IMR-90 (cell line): ENCODE measurements at regions not wholly inside any gene's neighbourhood (a gene's known extent, or its start where the extent isn't known, plus 50 kb on each side); places are given as distances from the start of the nearest gene placed in this dataset.

ENCODE experiments used
- ATAC-seq: fragments of 200-7000 bp; cut with Tn5 transposase; 2 replicates; pipeline ENCODE4 v1.9.1; 2020; ENCODE audit warnings: low read depth, mild to moderate bottlenecking, moderate library complexity
- BruUV-seq: library from RNA; stranded (reverse); fragments of 400-500 nt; replicated peaks from 2 replicates; lab custom pipeline; 2021; lab: Mats Ljungman, UMichigan
- CTCF ChIA-PET: fragments of 300-600 bp; formaldehyde crosslinking; extraction: SDS; loops from one replicate; lab custom pipeline; 2021; ENCODE audit warnings: antibody characterized with exemption; lab: Yijun Ruan, JAX
- POLR2A ChIA-PET: fragments of 300-600 bp; sonication (Branson Sonifier 250); formaldehyde crosslinking; loops from one replicate; lab custom pipeline; 2022; ENCODE audit warnings: antibody characterized with exemption; ENCODE audit not compliant: unreplicated experiment; lab: Charles Lee
- DNase-seq: peaks from one replicate; pipeline ENCODE4 v3.0.0; 2013
- H2AFZ ChIP-seq: replicated peaks from 2 replicates; pipeline ENCODE3; 2013; ENCODE audit warnings: low read length, mild to moderate bottlenecking; ENCODE audit not compliant: poor library complexity
- H2AK5ac ChIP-seq: 2 replicates; pipeline ENCODE4 v1.6.1; 2013; ENCODE audit warnings: low read depth, low read length, inconsistent platforms
- H2AK9ac ChIP-seq: replicated peaks from 2 replicates; pipeline ENCODE3; 2013; ENCODE audit warnings: mild to moderate bottlenecking, low read depth, low read length, moderate library complexity; ENCODE audit not compliant: poor library complexity
- H2BK120ac ChIP-seq: 2 replicates; pipeline ENCODE4 v1.6.1; 2013; ENCODE audit warnings: low read depth, low read length, inconsistent platforms
- H2BK15ac ChIP-seq: 3 replicates; pipeline ENCODE4 v1.6.1; 2013; ENCODE audit warnings: low read depth, low read length, inconsistent platforms
- H2BK20ac ChIP-seq: 2 replicates; pipeline ENCODE4 v1.6.1; 2013; ENCODE audit warnings: low read depth, mild to moderate bottlenecking, inconsistent platforms, low read length, moderate library complexity
- H2BK5ac ChIP-seq: 2 replicates; pipeline ENCODE4 v1.6.1; 2013; ENCODE audit warnings: mild to moderate bottlenecking, low read depth, low read length, inconsistent platforms; ENCODE audit not compliant: poor library complexity, severe bottlenecking
- H3K14ac ChIP-seq: replicated peaks from 2 replicates; pipeline ENCODE4 v1.6.1; 2013; ENCODE audit warnings: low read depth, low read length, inconsistent platforms
- H3K18ac ChIP-seq: 2 replicates; pipeline ENCODE4 v1.6.1; 2013; ENCODE audit warnings: low read depth, low read length, control low read depth
- H3K23ac ChIP-seq: 2 replicates; pipeline ENCODE4 v1.6.1; 2013; ENCODE audit warnings: low read depth, low read length, inconsistent platforms
- H3K27ac ChIP-seq: 2 replicates; pipeline ENCODE4 v1.5.1; 2013; ENCODE audit warnings: mild to moderate bottlenecking, control low read depth, low read length; ENCODE audit not compliant: insufficient read depth
- H3K27me3 ChIP-seq: 2 replicates; pipeline ENCODE4 v1.6.1; 2013; ENCODE audit warnings: low read length; ENCODE audit not compliant: control insufficient read depth, insufficient read depth
- H3K36me3 ChIP-seq: 2 replicates; pipeline ENCODE4 v1.6.1; 2013; ENCODE audit warnings: low read length, mixed read lengths; ENCODE audit not compliant: control insufficient read depth, insufficient read depth
- H3K4ac ChIP-seq: 2 replicates; pipeline ENCODE4 v1.6.1; 2013; ENCODE audit warnings: low read depth, low read length, inconsistent platforms
- H3K4me1 ChIP-seq: 2 replicates; pipeline ENCODE4 v1.6.1; 2013; ENCODE audit warnings: low read length, mixed read lengths; ENCODE audit not compliant: control insufficient read depth, insufficient read depth
- H3K4me2 ChIP-seq: 2 replicates; pipeline ENCODE4 v1.6.1; 2013; ENCODE audit warnings: low read depth, mild to moderate bottlenecking, control low read depth, low read length, moderate library complexity
- H3K4me3 ChIP-seq: 2 replicates; pipeline ENCODE4 v1.5.1; 2013; ENCODE audit warnings: low read depth, mild to moderate bottlenecking, control low read depth, low read length, moderate library complexity; ENCODE audit not compliant: insufficient read depth
- H3K56ac ChIP-seq: 2 replicates; pipeline ENCODE4 v1.6.1; 2013; ENCODE audit warnings: low read length, inconsistent platforms; ENCODE audit not compliant: insufficient read depth; ENCODE audit errors: extremely low read depth
- H3K79me1 ChIP-seq, 2 experiments: 2 replicates each; pipeline ENCODE4 v1.6.1; 2013; ENCODE audit warnings: low read length in 2 of 2, inconsistent platforms in 1 of 2, low read depth in 1 of 2
- H3K9ac ChIP-seq: 2 replicates; pipeline ENCODE4 v1.6.1; 2013; ENCODE audit warnings: low read depth, low read length, control low read depth
- H3K9me1 ChIP-seq: 2 replicates; pipeline ENCODE4 v1.6.1; 2013; ENCODE audit warnings: low read length, inconsistent platforms; ENCODE audit not compliant: insufficient read depth
- H3K9me3 ChIP-seq: 2 replicates; pipeline ENCODE4 v1.6.1; 2013; ENCODE audit warnings: low read length; ENCODE audit not compliant: control insufficient read depth, insufficient read depth
- H4K20me1 ChIP-seq: 2 replicates; pipeline ENCODE4 v1.6.1; 2013; ENCODE audit warnings: low read length, inconsistent platforms; ENCODE audit not compliant: insufficient read depth
- H4K5ac ChIP-seq: 2 replicates; pipeline ENCODE4 v1.6.1; 2013; ENCODE audit warnings: mild to moderate bottlenecking, low read depth, low read length, control low read depth
- H4K8ac ChIP-seq, 2 experiments: 2 replicates each; pipeline ENCODE4 v1.6.1; 2013; ENCODE audit warnings: low read depth in 2 of 2, low read length in 2 of 2, control low read depth in 1 of 2, inconsistent platforms in 1 of 2
- H4K91ac ChIP-seq: 2 replicates; pipeline ENCODE4 v1.6.1; 2013; ENCODE audit warnings: low read depth, low read length, inconsistent platforms; ENCODE audit not compliant: insufficient read depth
- BHLHE40 ChIP-seq: fragments of 150-350 bp; IDR thresholded peaks from 2 replicates; pipeline ENCODE4 v1.6.1; 2016; ENCODE audit warnings: mild to moderate bottlenecking, low read depth, low read length
- CEBPB ChIP-seq: IDR thresholded peaks from 2 replicates; pipeline ENCODE4 v1.6.1; 2012; ENCODE audit warnings: low read depth, low read length, improper control_type of control experiment
- CHD1 ChIP-seq: IDR thresholded peaks from 2 replicates; pipeline ENCODE4 v1.6.1; 2012; ENCODE audit warnings: low read depth, low read length, improper control_type of control experiment
- FOS ChIP-seq: fragments of 150-350 bp; IDR thresholded peaks from 2 replicates; pipeline ENCODE4 v1.6.1; 2016; ENCODE audit warnings: low read depth, low read length
- MAFK ChIP-seq: IDR thresholded peaks from 2 replicates; pipeline ENCODE4 v1.6.1; 2012; ENCODE audit warnings: low read depth, low read length, improper control_type of control experiment
- MAZ ChIP-seq: IDR thresholded peaks from 2 replicates; pipeline ENCODE4 v1.6.1; 2012; ENCODE audit warnings: low read depth, mild to moderate bottlenecking, low read length, improper control_type of control experiment, moderate library complexity, borderline replicate concordance
- MXI1 ChIP-seq: IDR thresholded peaks from 2 replicates; pipeline ENCODE4 v1.6.1; 2012; ENCODE audit warnings: low read depth, mild to moderate bottlenecking, low read length, moderate library complexity, borderline replicate concordance
- NFE2L2 ChIP-seq: fragments of 150-350 bp; IDR thresholded peaks from 2 replicates; pipeline ENCODE4 v1.6.1; 2016; ENCODE audit warnings: low read depth, mild to moderate bottlenecking, low read length
- POLR2A ChIP-seq: IDR thresholded peaks from 2 replicates; pipeline ENCODE4 v1.6.1; 2012; ENCODE audit warnings: mild to moderate bottlenecking, low read depth, low read length
- RAD21 ChIP-seq: IDR thresholded peaks from 2 replicates; pipeline ENCODE4 v1.6.1; 2012; ENCODE audit warnings: low read length, improper control_type of control experiment
- RCOR1 ChIP-seq: IDR thresholded peaks from 2 replicates; pipeline ENCODE4 v1.6.1; 2012; ENCODE audit warnings: mild to moderate bottlenecking, low read length, improper control_type of control experiment; ENCODE audit not compliant: insufficient replicate concordance
- RFX5 ChIP-seq: IDR thresholded peaks from 2 replicates; pipeline ENCODE4 v1.8.0; 2012; ENCODE audit warnings: low read depth, mild to moderate bottlenecking, low read length, moderate library complexity
- SMC3 ChIP-seq: fragments of 150-350 bp; IDR thresholded peaks from 2 replicates; pipeline ENCODE4 v1.6.1; 2016; ENCODE audit warnings: low read depth, mild to moderate bottlenecking, antibody characterized with exemption, low read length, moderate library complexity
- USF2 ChIP-seq: fragments of 150-350 bp; IDR thresholded peaks from 2 replicates; pipeline ENCODE4 v1.6.1; 2017; ENCODE audit warnings: mild to moderate bottlenecking, antibody characterized with exemption, low read length, low read depth
- WGBS, 2 experiments: methylation state at CpG; one replicate each; pipeline versions ENCODE4 v1.1.5 to v1.1.7; 2013; ENCODE audit warnings: missing lambda C conversion rate in 2 of 2; ENCODE audit not compliant: insufficient read length in 1 of 2; ENCODE audit errors: extremely low coverage in 2 of 2; 5-methylcytosine and 5-hydroxymethylcytosine counted together
- dilution Hi-C: fragments of 300-500 bp; cut with HindIII; formaldehyde crosslinking; loops from one replicate; pipeline ENCODE4 v1.14.3; 2018; ENCODE audit warnings: low sequenced_read_pairs; ENCODE audit not compliant: unreplicated experiment
- in situ Hi-C: fragments of 300-500 bp; cut with MboI; formaldehyde crosslinking; loops from 3 replicates; pipeline ENCODE4 v1.14.3; 2019; ENCODE audit warnings: low sequenced_read_pairs, inconsistent platforms, mixed read lengths
- intact Hi-C: fragments of 100-400 bp; cut with micrococcal nuclease; formaldehyde crosslinking; loops from 2 replicates; pipeline ENCODE4 v1.10.0; 2022
- TF ChIP-seq, protein P1 (sequence below): conservative IDR thresholded peaks from 2 replicates; pipeline ENCODE4 v1.5.1; 2012; ENCODE audit warnings: mild to moderate bottlenecking, low read depth, low read length, improper control_type of control experiment
- TF ChIP-seq, protein P2 (sequence below): fragments of 150-350 bp; IDR thresholded peaks from 2 replicates; pipeline ENCODE4 v1.6.1; 2016; ENCODE audit warnings: low read depth, mild to moderate bottlenecking, low read length, moderate library complexity, borderline replicate concordance

DNA sequence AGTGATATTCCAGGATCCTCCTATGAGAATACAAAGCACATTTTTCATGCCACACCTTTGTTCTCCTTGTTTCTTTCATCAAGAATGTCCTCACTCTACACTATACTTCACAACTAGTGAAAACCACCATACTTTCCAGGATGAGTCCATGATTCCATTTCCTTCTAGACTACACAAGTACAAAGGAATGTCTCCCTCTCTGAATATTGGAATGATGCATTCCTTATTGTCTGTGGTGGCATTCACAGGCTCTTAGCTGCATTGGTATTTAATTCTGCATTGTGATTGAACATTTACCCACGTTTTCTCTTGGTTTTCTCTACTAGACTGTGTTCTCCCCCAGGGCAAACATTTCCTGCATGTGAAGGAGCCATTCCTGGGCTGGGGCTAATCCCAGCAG, 217.5 kb downstream of the RAP2B start:
- intact Hi-C loops, result no loop called here
- no peak overlapping the region for H4K5ac ChIP-seq
- ATAC-seq (peak; percentile 42; the same call in 1 of the 2 replicates), DNase-seq (peak; percentile 37)
- H3K9ac ChIP-seq, result no peak overlapping the region
- WGBS, 2 experiments, result no CpG with 5 or more reads among the region's 1 CpG
- no peak overlapping the region for H3K4me2 ChIP-seq
- H3K4me3 ChIP-seq, result no peak overlapping the region
- no peak overlapping the region for H4K91ac ChIP-seq
- H2AK5ac ChIP-seq, result no peak overlapping the region
- no peaks in the 10 kb centered on the region for H3K9me3 ChIP-seq
- no peaks in the 10 kb centered on the region for H4K20me1 ChIP-seq
- H3K79me1 ChIP-seq, result no peaks in the 10 kb centered on the region
- ChIA-PET CTCF (no interaction called here), POLR2A (no interaction called here)
- H3K23ac ChIP-seq, result no peak overlapping the region
- no peak overlapping the region for H2BK15ac ChIP-seq
- no peak overlapping the region for H2BK20ac ChIP-seq
- H2BK120ac ChIP-seq, result no peak overlapping the region
- TF ChIP-seq CEBPB (no peak), MXI1 (no peak), MAFK (no peak), RFX5 (no peak), BHLHE40 (no peak), RCOR1 (no peak), SMC3 (no peak), RAD21 (no peak), USF2 (no peak), POLR2A (no peak), FOS (no peak), NFE2L2 (no peak), MAZ (no peak), CHD1 (no peak)
- TF ChIP-seq, protein P1, sequence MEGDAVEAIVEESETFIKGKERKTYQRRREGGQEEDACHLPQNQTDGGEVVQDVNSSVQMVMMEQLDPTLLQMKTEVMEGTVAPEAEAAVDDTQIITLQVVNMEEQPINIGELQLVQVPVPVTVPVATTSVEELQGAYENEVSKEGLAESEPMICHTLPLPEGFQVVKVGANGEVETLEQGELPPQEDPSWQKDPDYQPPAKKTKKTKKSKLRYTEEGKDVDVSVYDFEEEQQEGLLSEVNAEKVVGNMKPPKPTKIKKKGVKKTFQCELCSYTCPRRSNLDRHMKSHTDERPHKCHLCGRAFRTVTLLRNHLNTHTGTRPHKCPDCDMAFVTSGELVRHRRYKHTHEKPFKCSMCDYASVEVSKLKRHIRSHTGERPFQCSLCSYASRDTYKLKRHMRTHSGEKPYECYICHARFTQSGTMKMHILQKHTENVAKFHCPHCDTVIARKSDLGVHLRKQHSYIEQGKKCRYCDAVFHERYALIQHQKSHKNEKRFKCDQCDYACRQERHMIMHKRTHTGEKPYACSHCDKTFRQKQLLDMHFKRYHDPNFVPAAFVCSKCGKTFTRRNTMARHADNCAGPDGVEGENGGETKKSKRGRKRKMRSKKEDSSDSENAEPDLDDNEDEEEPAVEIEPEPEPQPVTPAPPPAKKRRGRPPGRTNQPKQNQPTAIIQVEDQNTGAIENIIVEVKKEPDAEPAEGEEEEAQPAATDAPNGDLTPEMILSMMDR, result no peak
- TF ChIP-seq, protein P2, sequence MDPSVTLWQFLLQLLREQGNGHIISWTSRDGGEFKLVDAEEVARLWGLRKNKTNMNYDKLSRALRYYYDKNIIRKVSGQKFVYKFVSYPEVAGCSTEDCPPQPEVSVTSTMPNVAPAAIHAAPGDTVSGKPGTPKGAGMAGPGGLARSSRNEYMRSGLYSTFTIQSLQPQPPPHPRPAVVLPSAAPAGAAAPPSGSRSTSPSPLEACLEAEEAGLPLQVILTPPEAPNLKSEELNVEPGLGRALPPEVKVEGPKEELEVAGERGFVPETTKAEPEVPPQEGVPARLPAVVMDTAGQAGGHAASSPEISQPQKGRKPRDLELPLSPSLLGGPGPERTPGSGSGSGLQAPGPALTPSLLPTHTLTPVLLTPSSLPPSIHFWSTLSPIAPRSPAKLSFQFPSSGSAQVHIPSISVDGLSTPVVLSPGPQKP, result no peak
- no peak overlapping the region for H2BK5ac ChIP-seq
- H3K4me1 ChIP-seq, result no peaks in the 10 kb centered on the region
- H2AK9ac ChIP-seq, result no peak overlapping the region
- no peak overlapping the region for H2AFZ ChIP-seq
- H3K56ac ChIP-seq, result no peak overlapping the region
- dilution Hi-C loops, result no loop called here
- no peak overlapping the region for H3K27ac ChIP-seq
- no peaks in the 10 kb centered on the region; the same call in 1 of the 2 replicates for H3K27me3 ChIP-seq
- BruUV-seq, result no TSS peak
- no peaks in the 10 kb centered on the region for H3K36me3 ChIP-seq
- H3K14ac ChIP-seq, result no peak overlapping the region
- H3K4ac ChIP-seq, result no peak overlapping the region
- in situ Hi-C loops, result no loop called here
- no peak overlapping the region for H3K18ac ChIP-seq
- no peaks in the 10 kb centered on the region for H3K9me1 ChIP-seq
- no peak overlapping the region for H4K8ac ChIP-seq
